ENCODE measurements at regions not wholly inside any gene's neighbourhood (a gene's known extent, or its start where the extent isn't known, plus 50 kb on each side); places are given as distances from the start of the nearest gene placed in this dataset.

DNA sequence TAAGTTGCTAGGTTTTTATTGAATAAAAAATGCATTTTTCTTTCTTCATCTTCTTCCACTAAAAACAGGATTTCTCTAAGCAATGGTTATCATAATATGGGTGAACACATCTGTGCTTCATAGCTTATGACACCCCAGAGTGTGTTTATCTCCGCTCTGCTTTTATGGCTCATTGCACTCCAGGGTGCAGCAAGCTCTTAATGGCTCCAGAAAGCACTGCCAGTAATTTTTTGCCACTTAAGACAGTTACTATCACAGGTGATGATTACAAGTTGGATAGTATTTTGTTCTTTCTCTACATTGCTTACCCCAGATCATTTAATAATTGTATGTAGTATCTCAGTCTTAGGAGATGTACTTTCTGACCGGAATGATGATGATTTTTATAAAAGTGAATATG, 239.3 kb upstream of the CDH20 start:
- peak in 1 of 2 experiments; percentile 13 for DNase-seq

DNA sequence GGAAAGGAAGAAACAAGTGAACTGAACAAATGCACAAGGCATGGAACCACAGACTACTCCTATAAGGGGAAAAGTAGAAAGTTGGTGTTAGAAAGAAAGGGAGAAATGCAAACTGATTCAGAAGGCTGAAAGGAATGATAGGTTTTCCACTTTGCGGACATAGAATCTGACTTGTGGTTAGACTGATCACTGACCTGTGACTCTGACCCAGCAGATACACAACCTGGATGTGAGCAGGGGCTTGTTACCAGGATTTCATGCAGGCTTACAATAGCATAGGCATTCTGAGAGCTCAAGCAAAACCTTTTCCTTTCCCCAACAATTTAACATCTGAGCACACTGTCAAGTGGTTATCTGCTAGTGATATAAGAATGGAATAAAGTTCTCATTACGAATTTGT, 237.0 kb upstream of the CDH20 start:
- DNase-seq: no peak

- no peak for DNase-seq
These were observed 226.1 kb upstream of the CDH20 start for GRCh38 chr18:61107113-61107512.

GRCh38 chr18:61108706-61109105, 224.5 kb upstream of the CDH20 start:
- DNase-seq: no peak

DNA sequence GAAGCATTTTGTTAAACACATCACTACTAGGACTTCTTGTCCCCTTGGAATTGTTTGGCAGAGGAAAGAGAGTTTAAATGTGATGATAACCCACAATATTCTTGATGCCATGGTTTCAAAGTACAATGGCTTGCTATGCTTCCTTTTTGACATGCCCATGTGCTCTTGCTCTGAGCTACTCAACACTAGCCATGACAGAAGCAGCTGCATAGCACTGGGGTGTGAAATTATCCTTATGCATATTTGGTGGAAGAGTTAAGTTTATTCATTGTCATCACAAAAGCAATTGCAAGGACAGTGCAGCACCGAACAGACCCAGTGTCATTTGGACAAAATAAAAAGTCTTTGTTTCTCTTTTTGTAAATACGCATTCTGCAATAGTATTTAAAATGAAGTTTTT, 209.9 kb upstream of the CDH20 start:
- DNase-seq: no peak

- no peak for DNase-seq
These were observed 205.3 kb upstream of the CDH20 start for GRCh38 chr18:61127714-61128467.

- DNase-seq: no peak
These were observed 204.2 kb upstream of the CDH20 start for GRCh38 chr18:61129001-61129400.

DNA sequence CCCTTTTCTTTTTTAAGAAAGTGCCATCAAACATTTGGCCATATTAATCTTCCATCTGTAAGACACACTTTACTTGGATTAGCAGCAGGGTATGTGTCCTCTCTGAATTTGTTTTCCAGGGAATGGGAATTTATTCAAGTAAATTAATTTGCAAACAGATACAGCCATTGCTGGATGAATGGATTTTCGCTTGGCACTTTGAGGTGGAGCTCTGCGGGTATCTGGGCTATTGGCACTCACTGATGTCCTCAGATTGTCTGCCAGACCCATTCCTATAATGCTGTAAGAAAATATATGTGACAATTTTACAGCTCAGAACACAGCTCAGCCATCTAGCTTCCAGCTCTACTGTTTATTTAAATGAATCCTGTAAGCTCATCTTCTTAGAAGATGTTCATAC, 201.2 kb upstream of the CDH20 start:
- peak; percentile 0 to 71 for DNase-seq

- DNase-seq: no peak
These were observed 199.4 kb upstream of the CDH20 start for GRCh38 chr18:61133783-61134182.

- DNase-seq: no peak
These were observed 196.4 kb upstream of the CDH20 start for GRCh38 chr18:61136711-61137251.

GRCh38 chr18:61141691-61142090, 191.5 kb upstream of the CDH20 start:
- no peak for DNase-seq

DNA sequence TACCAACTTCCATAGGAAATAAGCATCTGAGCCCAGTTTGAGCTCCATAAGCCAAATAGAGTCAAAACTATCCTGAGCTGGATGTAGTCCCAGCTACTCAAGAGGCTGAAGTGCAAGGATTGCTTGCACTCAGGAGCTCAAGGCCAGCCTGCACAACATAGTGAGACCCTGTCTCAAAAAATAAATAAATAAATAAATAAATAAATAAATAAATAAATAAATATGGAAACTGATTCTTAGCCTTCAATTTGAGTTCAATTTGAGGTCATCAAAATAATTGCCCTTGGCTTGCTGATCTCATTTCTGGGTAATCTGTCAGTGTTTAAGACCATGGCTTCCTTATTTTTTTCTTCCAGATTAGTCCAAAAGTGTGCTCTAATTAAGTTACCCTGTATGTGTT, 184.9 kb upstream of the CDH20 start:
- DNase-seq: no peak

GRCh38 chr18:61149786-61150185, 183.4 kb upstream of the CDH20 start:
- no peak for DNase-seq

- DNase-seq: no peak
These were observed 179.7 kb upstream of the CDH20 start for GRCh38 chr18:61153571-61153970.

GRCh38 chr18:61154866-61155265, 178.4 kb upstream of the CDH20 start:
- peak; percentile 1 to 68 for DNase-seq

- DNase-seq: no peak
These were observed 177.6 kb upstream of the CDH20 start for GRCh38 chr18:61155586-61155985.

- no peak for DNase-seq
These were observed 175.8 kb upstream of the CDH20 start for GRCh38 chr18:61157451-61157850.

DNA sequence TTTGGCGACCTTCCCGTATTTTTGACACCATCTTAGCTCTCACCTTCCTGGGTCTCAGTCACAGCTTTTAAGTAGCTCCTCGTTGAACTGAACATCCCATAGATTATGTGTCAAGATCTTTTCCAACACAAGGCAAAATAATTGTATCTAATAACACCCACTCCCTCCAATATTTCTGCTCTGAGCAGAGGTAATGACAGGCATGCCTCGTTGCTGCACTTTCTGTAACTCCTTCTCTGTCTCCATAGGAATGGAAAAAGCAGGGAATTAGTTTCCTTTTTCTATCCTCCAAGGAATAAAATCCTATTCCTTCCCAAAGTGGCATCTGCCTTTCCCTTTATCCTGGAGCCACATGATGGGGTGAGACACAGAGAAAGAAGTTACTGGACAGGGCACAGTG, 174.0 kb upstream of the CDH20 start:
- DNase-seq: no peak

GRCh38 chr18:61164321-61164720, 168.9 kb upstream of the CDH20 start:
- no peak for DNase-seq

DNA sequence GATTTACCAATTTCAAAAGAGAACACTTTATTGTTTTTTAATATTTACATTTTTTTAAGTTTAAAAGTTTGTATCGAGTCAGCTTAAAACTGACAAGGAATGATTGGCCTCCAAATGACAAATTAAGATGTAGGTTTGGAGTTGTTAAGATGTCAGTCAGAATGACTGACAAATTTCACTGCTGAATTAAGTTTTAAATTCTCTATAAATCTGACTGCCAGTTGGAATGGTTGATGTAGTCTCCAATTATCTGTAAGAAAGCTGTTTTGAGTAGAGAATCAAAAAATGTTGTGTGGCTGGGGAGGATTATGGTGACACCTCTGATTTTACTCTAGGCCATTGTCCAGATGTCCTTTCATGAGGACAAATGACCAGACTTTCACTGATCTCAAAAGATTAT, 165.3 kb upstream of the CDH20 start:
- DNase-seq: no peak

DNA sequence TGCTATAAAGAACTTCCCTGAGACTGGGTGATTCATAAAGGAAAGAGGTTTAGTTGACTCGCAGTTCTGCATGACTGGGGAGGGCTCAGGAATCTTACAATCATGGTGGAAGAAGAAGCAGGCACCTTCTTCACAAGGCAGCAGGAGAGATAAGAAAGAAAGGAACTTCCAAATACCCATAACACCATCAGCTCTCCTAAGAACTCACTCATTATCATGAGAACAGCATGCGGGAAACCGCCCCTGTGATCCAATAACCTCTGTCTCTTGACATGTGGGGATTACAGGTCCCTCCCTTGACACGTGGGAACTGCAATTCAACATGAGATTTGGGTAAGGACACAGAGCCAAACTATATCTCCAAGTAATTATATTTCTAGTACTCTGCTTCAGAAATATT, 163.8 kb upstream of the CDH20 start:
- no peak for DNase-seq

DNA sequence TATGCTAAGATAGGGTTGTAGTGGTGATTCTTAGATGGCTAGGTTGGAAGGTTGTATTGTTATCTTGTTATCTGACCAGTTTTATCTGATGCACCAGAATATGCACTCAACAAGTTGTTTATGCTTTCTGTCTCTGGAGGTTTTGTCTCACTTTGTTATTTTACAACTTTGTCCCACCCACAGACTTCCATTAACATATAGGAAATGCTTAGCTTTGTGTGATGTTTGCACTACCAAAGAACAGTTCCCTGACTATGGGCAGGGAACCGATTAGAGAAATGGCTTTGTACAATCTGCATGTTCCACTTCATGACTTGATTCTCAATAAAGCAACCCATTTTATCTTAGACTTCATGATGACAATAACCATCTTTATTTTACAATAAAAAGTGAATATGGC, 160.6 kb upstream of the CDH20 start:
- no peak for DNase-seq

GRCh38 chr18:61173554-61173953, 159.7 kb upstream of the CDH20 start:
- DNase-seq: no peak

DNA sequence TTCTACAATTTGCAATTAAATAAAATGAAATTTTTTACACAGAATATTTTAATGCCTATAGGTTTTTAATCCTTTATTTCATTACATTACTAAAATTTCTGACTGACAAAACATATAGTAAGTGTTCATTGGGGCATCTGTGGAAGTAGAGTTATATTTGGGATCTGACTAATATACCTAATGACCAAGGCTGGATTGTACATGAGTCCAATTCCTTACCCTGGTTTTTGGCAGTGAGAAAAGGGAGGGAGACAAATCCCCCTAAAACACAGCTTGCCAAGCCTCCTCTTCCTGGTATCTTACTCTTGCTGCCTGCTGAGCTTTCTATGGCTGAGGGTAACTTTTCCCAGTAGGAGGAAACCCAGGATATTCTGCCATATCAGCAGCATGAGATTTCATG, 149.4 kb upstream of the CDH20 start:
- no peak for DNase-seq

DNA sequence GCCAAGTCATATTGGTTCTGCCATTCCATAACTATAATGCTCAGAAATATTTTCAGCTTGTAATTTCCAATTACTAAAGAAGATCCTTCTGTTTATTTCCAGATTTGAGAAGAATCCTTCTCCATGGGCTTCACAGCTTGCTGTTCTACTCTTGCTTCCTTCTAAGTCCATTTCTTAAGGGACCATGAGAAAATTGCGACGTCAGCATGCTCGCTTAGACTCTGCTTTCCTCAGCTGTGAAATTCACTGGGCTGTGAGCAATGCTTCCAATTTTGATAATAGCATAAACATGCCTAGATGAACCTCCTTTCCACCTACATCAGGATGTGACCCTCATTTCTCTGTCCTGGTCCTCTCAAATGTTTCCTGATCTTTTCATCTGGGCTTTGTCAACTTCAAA, 145.3 kb upstream of the CDH20 start:
- DNase-seq: no peak
